ENCODE measurements at regions not wholly inside any gene's neighbourhood (a gene's known extent, or its start where the extent isn't known, plus 50 kb on each side); places are given as distances from the start of the nearest gene placed in this dataset.

DNA sequence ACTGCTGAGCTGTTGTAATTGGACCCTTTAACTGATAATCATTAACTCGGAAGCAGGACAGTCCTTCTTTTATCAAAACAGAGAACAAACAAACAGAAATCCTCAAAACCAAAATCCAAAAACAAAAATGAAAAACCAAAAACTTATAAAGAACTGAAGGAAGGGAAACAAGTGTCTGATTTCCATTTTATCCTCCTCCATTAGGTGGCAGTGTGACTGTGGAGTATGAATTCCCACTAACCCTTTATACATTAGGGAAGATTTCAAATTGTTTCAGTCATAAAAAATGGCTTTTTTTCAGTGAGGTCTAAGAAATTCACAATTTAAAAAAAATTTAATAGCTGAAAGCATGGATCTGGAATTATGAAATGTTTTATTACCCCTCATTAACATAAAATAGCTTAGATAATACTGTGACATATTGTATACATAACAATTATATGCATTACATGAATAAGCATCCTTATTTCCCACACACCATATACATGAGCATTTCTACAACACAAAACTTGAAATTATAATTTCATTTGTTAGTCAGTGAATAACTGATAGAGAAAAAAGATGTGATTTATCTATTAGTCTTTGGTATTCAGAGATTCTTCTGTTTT lies 1074.3 kb upstream of the PCDH9 start:
- peak; percentile 39 for DNase-seq (ENCODE audit: low read depth)
- no peak overlapping the region for H3K4me3 ChIP-seq (ENCODE audit: low read depth, low read length)
- TF ChIP-seq POLR2A (IDR thresholded peaks at IDR 0.05; ENCODE audit: extremely low read depth, insufficient read length) (no peak), MYC (IDR thresholded peaks at IDR 0.05; ENCODE audit: low read depth, low read length) (no peak)
- TF ChIP-seq, protein P1, sequence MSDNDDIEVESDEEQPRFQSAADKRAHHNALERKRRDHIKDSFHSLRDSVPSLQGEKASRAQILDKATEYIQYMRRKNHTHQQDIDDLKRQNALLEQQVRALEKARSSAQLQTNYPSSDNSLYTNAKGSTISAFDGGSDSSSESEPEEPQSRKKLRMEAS (IDR thresholded peaks at IDR 0.05; ENCODE audit: low read depth, low read length), result no peak
- TF ChIP-seq, protein P2, sequence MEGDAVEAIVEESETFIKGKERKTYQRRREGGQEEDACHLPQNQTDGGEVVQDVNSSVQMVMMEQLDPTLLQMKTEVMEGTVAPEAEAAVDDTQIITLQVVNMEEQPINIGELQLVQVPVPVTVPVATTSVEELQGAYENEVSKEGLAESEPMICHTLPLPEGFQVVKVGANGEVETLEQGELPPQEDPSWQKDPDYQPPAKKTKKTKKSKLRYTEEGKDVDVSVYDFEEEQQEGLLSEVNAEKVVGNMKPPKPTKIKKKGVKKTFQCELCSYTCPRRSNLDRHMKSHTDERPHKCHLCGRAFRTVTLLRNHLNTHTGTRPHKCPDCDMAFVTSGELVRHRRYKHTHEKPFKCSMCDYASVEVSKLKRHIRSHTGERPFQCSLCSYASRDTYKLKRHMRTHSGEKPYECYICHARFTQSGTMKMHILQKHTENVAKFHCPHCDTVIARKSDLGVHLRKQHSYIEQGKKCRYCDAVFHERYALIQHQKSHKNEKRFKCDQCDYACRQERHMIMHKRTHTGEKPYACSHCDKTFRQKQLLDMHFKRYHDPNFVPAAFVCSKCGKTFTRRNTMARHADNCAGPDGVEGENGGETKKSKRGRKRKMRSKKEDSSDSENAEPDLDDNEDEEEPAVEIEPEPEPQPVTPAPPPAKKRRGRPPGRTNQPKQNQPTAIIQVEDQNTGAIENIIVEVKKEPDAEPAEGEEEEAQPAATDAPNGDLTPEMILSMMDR (IDR thresholded peaks at IDR 0.05; ENCODE audit: low read depth, low read length), result peak; percentile 50

DNA sequence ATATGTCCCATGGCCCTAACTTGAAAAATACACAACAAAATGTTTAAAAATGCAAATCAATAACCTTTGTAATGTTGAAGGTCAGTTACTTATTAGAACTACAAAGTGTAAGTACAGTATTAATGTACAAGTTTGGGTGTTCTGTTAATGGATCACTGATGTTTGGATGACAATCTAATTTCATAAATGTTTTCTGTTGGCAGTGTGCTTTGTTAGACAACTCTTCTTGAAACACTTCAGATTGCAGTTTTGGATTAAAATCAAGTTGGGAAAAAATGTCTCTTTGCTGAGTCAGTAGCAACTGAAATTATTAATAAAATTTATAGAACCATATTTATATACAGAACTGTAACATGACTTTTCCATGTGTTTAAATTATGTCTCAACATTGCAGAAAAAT lies 1063.5 kb upstream of the PCDH9 start:
- no peak overlapping the region for H3K4me3 ChIP-seq (ENCODE audit: low read depth, low read length)
- DNase-seq (ENCODE audit: low read depth), result no peak
- TF ChIP-seq, protein P1 (IDR thresholded peaks at IDR 0.05; ENCODE audit: low read depth, low read length), result no peak
- TF ChIP-seq MYC (IDR thresholded peaks at IDR 0.05; ENCODE audit: low read depth, low read length) (no peak), POLR2A (IDR thresholded peaks at IDR 0.05; ENCODE audit: extremely low read depth, insufficient read length) (no peak)
- TF ChIP-seq, protein P2 (IDR thresholded peaks at IDR 0.05; ENCODE audit: low read depth, low read length), result no peak

DNA sequence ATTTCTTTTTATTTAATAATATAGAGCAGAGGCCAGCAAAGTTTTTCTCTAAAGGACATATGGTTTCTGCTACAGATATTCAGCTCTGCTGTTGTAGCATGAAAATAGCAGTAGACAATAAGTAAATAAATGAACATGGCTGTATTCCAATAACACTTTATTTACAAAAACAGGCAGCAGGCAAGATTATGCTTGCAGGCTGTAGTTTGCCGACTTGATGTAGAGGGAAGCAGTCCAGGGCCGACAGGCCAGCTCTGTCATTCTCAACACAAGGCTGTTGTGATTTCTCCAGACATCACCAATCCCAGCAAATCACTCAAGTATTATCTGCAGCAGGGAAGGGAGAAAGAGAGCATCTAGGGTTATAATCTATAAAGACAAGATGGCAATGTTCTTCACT lies 1062.5 kb upstream of the PCDH9 start:
- TF ChIP-seq POLR2A (IDR thresholded peaks at IDR 0.05; ENCODE audit: extremely low read depth, insufficient read length), result no peak
- TF ChIP-seq, protein P2 (IDR thresholded peaks at IDR 0.05; ENCODE audit: low read depth, low read length), result no peak
- no peak for TF ChIP-seq MYC (IDR thresholded peaks at IDR 0.05; ENCODE audit: low read depth, low read length)
- TF ChIP-seq, protein P1 (IDR thresholded peaks at IDR 0.05; ENCODE audit: low read depth, low read length), result no peak
- no peak for DNase-seq (ENCODE audit: low read depth)
- no peak overlapping the region for H3K4me3 ChIP-seq (ENCODE audit: low read depth, low read length)

DNA sequence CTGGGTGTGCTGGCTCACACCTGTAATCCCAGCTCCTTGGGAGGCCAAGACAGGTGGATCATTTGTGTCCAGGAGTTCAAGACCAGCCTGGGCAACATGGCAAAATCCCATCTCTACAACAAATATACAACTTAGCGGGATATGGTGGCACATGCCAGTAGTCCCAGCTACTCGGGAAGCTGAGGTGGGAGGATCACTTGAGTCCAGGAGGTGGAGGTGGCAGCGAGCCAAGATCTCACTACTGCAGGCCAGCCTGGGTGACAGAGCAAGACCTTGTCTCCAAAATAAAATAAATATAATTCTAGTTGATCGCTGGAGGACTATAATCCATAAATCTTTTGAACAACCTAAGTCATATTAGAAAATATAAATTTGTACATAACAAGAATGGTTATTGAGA lies 1061.5 kb upstream of the PCDH9 start:
- no peak overlapping the region for H3K4me3 ChIP-seq (ENCODE audit: low read depth, low read length)
- TF ChIP-seq POLR2A (IDR thresholded peaks at IDR 0.05; ENCODE audit: extremely low read depth, insufficient read length) (no peak), MYC (IDR thresholded peaks at IDR 0.05; ENCODE audit: low read depth, low read length) (no peak)
- TF ChIP-seq, protein P2 (IDR thresholded peaks at IDR 0.05; ENCODE audit: low read depth, low read length), result no peak
- TF ChIP-seq, protein P1 (IDR thresholded peaks at IDR 0.05; ENCODE audit: low read depth, low read length), result no peak
- DNase-seq (ENCODE audit: low read depth), result no peak

DNA sequence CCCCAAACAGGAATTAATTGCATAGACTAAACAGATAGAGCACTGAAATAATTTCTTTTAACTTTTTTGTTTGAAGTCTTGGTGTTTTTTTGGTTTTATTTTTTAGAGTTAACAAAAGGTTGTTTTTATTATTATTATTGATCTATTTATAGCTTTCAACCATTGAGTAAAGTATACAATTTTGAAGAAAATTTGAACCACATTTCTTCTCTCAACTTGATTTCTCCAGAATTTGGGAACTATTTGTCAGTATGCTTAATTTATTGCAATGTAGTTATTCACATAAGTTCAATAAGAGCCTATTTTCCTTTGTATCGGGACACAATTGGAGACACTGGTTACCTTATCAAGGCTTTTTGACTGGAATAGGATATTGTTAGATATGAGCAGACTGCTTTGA lies 1045.6 kb upstream of the PCDH9 start:
- TF ChIP-seq MYC (IDR thresholded peaks at IDR 0.05; ENCODE audit: low read depth, low read length) (no peak), POLR2A (IDR thresholded peaks at IDR 0.05; ENCODE audit: extremely low read depth, insufficient read length) (no peak)
- TF ChIP-seq, protein P2 (IDR thresholded peaks at IDR 0.05; ENCODE audit: low read depth, low read length), result no peak
- TF ChIP-seq, protein P1 (IDR thresholded peaks at IDR 0.05; ENCODE audit: low read depth, low read length), result no peak
- H3K4me3 ChIP-seq (ENCODE audit: low read depth, low read length), result no peak overlapping the region
- no peak for DNase-seq (ENCODE audit: low read depth)
